ENCODE measurements at regions not wholly inside any gene's neighbourhood (a gene's known extent, or its start where the extent isn't known, plus 50 kb on each side); places are given as distances from the start of the nearest gene placed in this dataset.

DNA sequence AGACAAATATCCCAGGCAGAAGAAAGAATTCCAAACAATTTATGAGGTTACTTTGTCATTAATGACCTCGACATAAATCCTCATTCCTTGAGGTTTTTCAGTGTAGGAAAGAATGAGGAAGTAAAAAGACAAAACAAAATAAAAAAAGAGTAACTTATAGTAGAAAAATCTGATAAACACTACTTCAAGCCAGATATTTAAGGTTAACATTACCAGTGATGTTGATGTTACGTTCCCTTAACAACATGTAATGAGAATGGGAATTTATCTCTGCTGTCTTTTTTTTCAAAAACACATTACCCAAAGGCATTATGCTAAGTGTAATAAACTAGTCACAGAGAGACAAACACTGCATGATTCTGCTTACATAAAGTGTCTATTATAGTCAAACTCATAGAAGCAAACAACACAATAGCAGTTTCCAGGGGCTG lies 935.1 kb downstream of the SLITRK1 start:
- TF ChIP-seq SP1 (IDR thresholded peaks at IDR 0.05) (no peak), YY1 (IDR thresholded peaks at IDR 0.05) (no peak), JUND (IDR thresholded peaks at IDR 0.05) (no peak), RXRA (IDR thresholded peaks at IDR 0.05) (no peak), TAF1 (conservative IDR thresholded peaks at IDR 0.05) (no peak), NR2F2 (IDR thresholded peaks at IDR 0.05) (no peak), GABPA (IDR thresholded peaks at IDR 0.05 in 1 of 2, conservative IDR thresholded peaks at IDR 0.05 in 1 of 2) (no peak)
- TF ChIP-seq, protein P1, sequence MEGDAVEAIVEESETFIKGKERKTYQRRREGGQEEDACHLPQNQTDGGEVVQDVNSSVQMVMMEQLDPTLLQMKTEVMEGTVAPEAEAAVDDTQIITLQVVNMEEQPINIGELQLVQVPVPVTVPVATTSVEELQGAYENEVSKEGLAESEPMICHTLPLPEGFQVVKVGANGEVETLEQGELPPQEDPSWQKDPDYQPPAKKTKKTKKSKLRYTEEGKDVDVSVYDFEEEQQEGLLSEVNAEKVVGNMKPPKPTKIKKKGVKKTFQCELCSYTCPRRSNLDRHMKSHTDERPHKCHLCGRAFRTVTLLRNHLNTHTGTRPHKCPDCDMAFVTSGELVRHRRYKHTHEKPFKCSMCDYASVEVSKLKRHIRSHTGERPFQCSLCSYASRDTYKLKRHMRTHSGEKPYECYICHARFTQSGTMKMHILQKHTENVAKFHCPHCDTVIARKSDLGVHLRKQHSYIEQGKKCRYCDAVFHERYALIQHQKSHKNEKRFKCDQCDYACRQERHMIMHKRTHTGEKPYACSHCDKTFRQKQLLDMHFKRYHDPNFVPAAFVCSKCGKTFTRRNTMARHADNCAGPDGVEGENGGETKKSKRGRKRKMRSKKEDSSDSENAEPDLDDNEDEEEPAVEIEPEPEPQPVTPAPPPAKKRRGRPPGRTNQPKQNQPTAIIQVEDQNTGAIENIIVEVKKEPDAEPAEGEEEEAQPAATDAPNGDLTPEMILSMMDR (IDR thresholded peaks at IDR 0.05; ENCODE audit: low read depth, low read length, missing input control) = no peak
- TF ChIP-seq, protein P2, sequence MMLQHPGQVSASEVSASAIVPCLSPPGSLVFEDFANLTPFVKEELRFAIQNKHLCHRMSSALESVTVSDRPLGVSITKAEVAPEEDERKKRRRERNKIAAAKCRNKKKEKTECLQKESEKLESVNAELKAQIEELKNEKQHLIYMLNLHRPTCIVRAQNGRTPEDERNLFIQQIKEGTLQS (IDR thresholded peaks at IDR 0.05) = no peak
- TF ChIP-seq, protein P3, sequence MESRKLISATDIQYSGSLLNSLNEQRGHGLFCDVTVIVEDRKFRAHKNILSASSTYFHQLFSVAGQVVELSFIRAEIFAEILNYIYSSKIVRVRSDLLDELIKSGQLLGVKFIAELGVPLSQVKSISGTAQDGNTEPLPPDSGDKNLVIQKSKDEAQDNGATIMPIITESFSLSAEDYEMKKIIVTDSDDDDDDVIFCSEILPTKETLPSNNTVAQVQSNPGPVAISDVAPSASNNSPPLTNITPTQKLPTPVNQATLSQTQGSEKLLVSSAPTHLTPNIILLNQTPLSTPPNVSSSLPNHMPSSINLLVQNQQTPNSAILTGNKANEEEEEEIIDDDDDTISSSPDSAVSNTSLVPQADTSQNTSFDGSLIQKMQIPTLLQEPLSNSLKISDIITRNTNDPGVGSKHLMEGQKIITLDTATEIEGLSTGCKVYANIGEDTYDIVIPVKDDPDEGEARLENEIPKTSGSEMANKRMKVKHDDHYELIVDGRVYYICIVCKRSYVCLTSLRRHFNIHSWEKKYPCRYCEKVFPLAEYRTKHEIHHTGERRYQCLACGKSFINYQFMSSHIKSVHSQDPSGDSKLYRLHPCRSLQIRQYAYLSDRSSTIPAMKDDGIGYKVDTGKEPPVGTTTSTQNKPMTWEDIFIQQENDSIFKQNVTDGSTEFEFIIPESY (IDR thresholded peaks at IDR 0.05) = no peak
- TF ChIP-seq, protein P4, sequence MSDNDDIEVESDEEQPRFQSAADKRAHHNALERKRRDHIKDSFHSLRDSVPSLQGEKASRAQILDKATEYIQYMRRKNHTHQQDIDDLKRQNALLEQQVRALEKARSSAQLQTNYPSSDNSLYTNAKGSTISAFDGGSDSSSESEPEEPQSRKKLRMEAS (IDR thresholded peaks at IDR 0.05) = no peak
- TF ChIP-seq, protein P5, sequence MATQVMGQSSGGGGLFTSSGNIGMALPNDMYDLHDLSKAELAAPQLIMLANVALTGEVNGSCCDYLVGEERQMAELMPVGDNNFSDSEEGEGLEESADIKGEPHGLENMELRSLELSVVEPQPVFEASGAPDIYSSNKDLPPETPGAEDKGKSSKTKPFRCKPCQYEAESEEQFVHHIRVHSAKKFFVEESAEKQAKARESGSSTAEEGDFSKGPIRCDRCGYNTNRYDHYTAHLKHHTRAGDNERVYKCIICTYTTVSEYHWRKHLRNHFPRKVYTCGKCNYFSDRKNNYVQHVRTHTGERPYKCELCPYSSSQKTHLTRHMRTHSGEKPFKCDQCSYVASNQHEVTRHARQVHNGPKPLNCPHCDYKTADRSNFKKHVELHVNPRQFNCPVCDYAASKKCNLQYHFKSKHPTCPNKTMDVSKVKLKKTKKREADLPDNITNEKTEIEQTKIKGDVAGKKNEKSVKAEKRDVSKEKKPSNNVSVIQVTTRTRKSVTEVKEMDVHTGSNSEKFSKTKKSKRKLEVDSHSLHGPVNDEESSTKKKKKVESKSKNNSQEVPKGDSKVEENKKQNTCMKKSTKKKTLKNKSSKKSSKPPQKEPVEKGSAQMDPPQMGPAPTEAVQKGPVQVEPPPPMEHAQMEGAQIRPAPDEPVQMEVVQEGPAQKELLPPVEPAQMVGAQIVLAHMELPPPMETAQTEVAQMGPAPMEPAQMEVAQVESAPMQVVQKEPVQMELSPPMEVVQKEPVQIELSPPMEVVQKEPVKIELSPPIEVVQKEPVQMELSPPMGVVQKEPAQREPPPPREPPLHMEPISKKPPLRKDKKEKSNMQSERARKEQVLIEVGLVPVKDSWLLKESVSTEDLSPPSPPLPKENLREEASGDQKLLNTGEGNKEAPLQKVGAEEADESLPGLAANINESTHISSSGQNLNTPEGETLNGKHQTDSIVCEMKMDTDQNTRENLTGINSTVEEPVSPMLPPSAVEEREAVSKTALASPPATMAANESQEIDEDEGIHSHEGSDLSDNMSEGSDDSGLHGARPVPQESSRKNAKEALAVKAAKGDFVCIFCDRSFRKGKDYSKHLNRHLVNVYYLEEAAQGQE (IDR thresholded peaks at IDR 0.05) = no peak
